Activated CD4-positive, alpha-beta T cell treated with anti-CD3 and anti-CD28 coated beads, Interleukin-2, amount 50 U/mL, for 1 hour (primary cell): ENCODE measurements at regions not wholly inside any gene's neighbourhood (a gene's known extent, or its start where the extent isn't known, plus 50 kb on each side); places are given as distances from the start of the nearest gene placed in this dataset.

Experiments used
- DNase-seq: peaks from one replicate; pipeline ENCODE4 v3.0.0-alpha.2; 2020

GRCh38 chr6:95244751-95245150 is 332.6 kb upstream of the MANEA start:
- DNase-seq = no peak

- no peak for DNase-seq
These were observed 328.8 kb upstream of the MANEA start for GRCh38 chr6:95248499-95248898.

- no peak for DNase-seq
These were observed 328.2 kb upstream of the MANEA start for GRCh38 chr6:95249175-95249574.

GRCh38 chr6:95249661-95250060 is 327.7 kb upstream of the MANEA start:
- no peak for DNase-seq

GRCh38 chr6:95263840-95264239 is 313.5 kb upstream of the MANEA start:
- DNase-seq = no peak

GRCh38 chr6:95266537-95267258 is 310.6 kb upstream of the MANEA start:
- no peak for DNase-seq

GRCh38 chr6:95274686-95275235 is 302.6 kb upstream of the MANEA start:
- DNase-seq = no peak

- DNase-seq = no peak
These were observed 297.7 kb upstream of the MANEA start for GRCh38 chr6:95279616-95280015.

GRCh38 chr6:95280686-95281273 is 296.6 kb upstream of the MANEA start:
- no peak for DNase-seq

GRCh38 chr6:95285881-95286280 is 291.5 kb upstream of the MANEA start:
- DNase-seq = no peak

GRCh38 chr6:95286874-95287273 is 290.5 kb upstream of the MANEA start:
- no peak for DNase-seq

GRCh38 chr6:95288251-95288650 is 289.1 kb upstream of the MANEA start:
- DNase-seq = no peak

- no peak for DNase-seq
These were observed 285.3 kb upstream of the MANEA start for GRCh38 chr6:95292011-95292410.

GRCh38 chr6:95293257-95293656 is 284.1 kb upstream of the MANEA start:
- no peak for DNase-seq

- no peak for DNase-seq
These were observed 283.3 kb upstream of the MANEA start for GRCh38 chr6:95294043-95294442.

GRCh38 chr6:95309545-95309944 is 267.8 kb upstream of the MANEA start:
- DNase-seq = no peak

- DNase-seq = no peak
These were observed 259.2 kb upstream of the MANEA start for GRCh38 chr6:95318137-95318536.

GRCh38 chr6:95321126-95321525 is 256.2 kb upstream of the MANEA start:
- no peak for DNase-seq

GRCh38 chr6:95325916-95326315 is 251.4 kb upstream of the MANEA start:
- no peak for DNase-seq

- no peak for DNase-seq
These were observed 249.1 kb upstream of the MANEA start for GRCh38 chr6:95328231-95328630.

- no peak for DNase-seq
These were observed 225.1 kb upstream of the MANEA start for GRCh38 chr6:95352064-95352795.

- no peak for DNase-seq
These were observed 222.8 kb upstream of the MANEA start for GRCh38 chr6:95354551-95354950.

GRCh38 chr6:95357380-95358020 is 219.8 kb upstream of the MANEA start:
- DNase-seq = no peak
